A549 (cell line): ENCODE measurements at regions not wholly inside any gene's neighbourhood (a gene's known extent, or its start where the extent isn't known, plus 50 kb on each side); places are given as distances from the start of the nearest gene placed in this dataset.

ENCODE experiments used
- ATAC-seq, 2 experiments: fragments of 200-7000 bp in 1 of 2; fragments of >200 bp in 1 of 2; cut with Nextera tagmentation in 1 of 2; cut with Tn5 transposase in 1 of 2; 3 replicates each; pipeline versions ENCODE4 v1.8.0 to v1.9.1; 2018 to 2020; ENCODE audit warnings: mild to moderate bottlenecking in 1 of 2, moderate library complexity in 1 of 2
- CTCF ChIA-PET: fragments of 300-600 bp; sonication (Branson Sonifier 250); formaldehyde crosslinking; extraction: SDS; loops from one replicate; lab custom pipeline; 2021; ENCODE audit warnings: antibody characterized with exemption, inconsistent platforms; lab: Yijun Ruan, JAX
- POLR2A ChIA-PET: fragments of 350-600 bp; formaldehyde crosslinking; extraction: SDS; loops from one replicate; lab custom pipeline; 2021; ENCODE audit warnings: antibody characterized with exemption, inconsistent platforms; lab: Yijun Ruan, JAX
- DNase-seq, 2 experiments: peaks; one replicate each; pipeline versions ENCODE4 v3.0.0 to v3.0.0-alpha.2; 2011 to 2016; ENCODE audit warnings: low read depth in 1 of 2, low spot score in 1 of 2
- FAIRE-seq: peaks from 2 replicates; lab custom pipeline; 2011; peaks lifted over from hg19 to GRCh38; lab: Jason Lieb, UNC
- H3K27ac ChIP-seq, 2 experiments: fragments of >200 bp; sonication (Bioruptor Twin); formaldehyde crosslinking; 3 replicates each; pipeline ENCODE4 v1.5.1; 2016 to 2017
- H3K4me1 ChIP-seq: fragments of >200 bp; sonication (Bioruptor Twin); formaldehyde crosslinking; 3 replicates; pipeline ENCODE4 v1.6.1; 2016
- H3K4me2 ChIP-seq: fragments of >200 bp; sonication (Bioruptor Twin); formaldehyde crosslinking; 3 replicates; pipeline ENCODE4 v1.6.1; 2016
- H3K4me3 ChIP-seq: fragments of >200 bp; sonication (Bioruptor Twin); formaldehyde crosslinking; 3 replicates; pipeline ENCODE4 v1.5.1; 2016
- H3K9me3 ChIP-seq: fragments of >200 bp; sonication (Bioruptor Twin); formaldehyde crosslinking; 3 replicates; pipeline ENCODE4 v1.6.1; 2016
- BHLHE40 ChIP-seq: IDR thresholded peaks from 2 replicates; pipeline ENCODE4 v1.6.1; 2012; ENCODE audit warnings: low read depth, low read length, inconsistent platforms
- EHF ChIP-seq: fragments of 250-450 bp; sonication (Bioruptor Pico); IDR thresholded peaks from 2 replicates; pipeline ENCODE4 v1.5.0; 2020; ENCODE audit warnings: mild to moderate bottlenecking
- FOSL2 ChIP-seq, 2 experiments: fragments of 450-650 bp in 1 of 2; fragments of >200 bp in 1 of 2; sonication (Bioruptor Twin) in 1 of 2; formaldehyde crosslinking; IDR thresholded peaks; 2 replicates each; pipeline versions ENCODE4 v1.5.0 to v1.6.1; 2016 to 2020; ENCODE audit warnings: mild to moderate bottlenecking in 1 of 2, moderate library complexity in 1 of 2
- GATA3 ChIP-seq: IDR thresholded peaks from 2 replicates; pipeline ENCODE4 v1.6.1; 2012; ENCODE audit warnings: borderline replicate concordance
- HOXA7 ChIP-seq: fragments of 250-450 bp; sonication (Bioruptor Pico); IDR thresholded peaks from 2 replicates; pipeline ENCODE4 v1.5.0; 2020; ENCODE audit warnings: mild to moderate bottlenecking, moderate library complexity
- JUNB ChIP-seq: fragments of >200 bp; sonication (Bioruptor Twin); formaldehyde crosslinking; IDR thresholded peaks from 2 replicates; pipeline ENCODE4 v1.6.1; 2016
- KDM5A ChIP-seq: fragments of 200-600 bp; sonication (generic); IDR thresholded peaks from 2 replicates; pipeline ENCODE4 v1.6.1; 2016; ENCODE audit warnings: antibody characterized with exemption, mild to moderate bottlenecking
- MAZ ChIP-seq: fragments of 150-350 bp; IDR thresholded peaks from 2 replicates; pipeline ENCODE4 v1.6.1; 2014; ENCODE audit warnings: antibody characterized with exemption, low read depth, low read length, borderline replicate concordance
- NPAS2 ChIP-seq: fragments of 250-450 bp; sonication (Bioruptor Pico); IDR thresholded peaks from 2 replicates; pipeline ENCODE4 v1.8.0; 2022; ENCODE audit warnings: mild to moderate bottlenecking, moderate library complexity, borderline replicate concordance
- NR3C1 ChIP-seq: fragments of >200 bp; sonication (Bioruptor Twin); formaldehyde crosslinking; IDR thresholded peaks from 3 replicates; pipeline ENCODE4 v1.6.1; 2017
- RNF2 ChIP-seq: fragments of 200-600 bp; sonication (generic); IDR thresholded peaks from 2 replicates; pipeline ENCODE4 v1.6.1; 2016; ENCODE audit warnings: low read depth, mild to moderate bottlenecking, antibody characterized with exemption, moderate library complexity, borderline replicate concordance
- SREBF2 ChIP-seq: fragments of 450-650 bp; IDR thresholded peaks from 2 replicates; pipeline ENCODE4 v1.6.1; 2014; ENCODE audit warnings: mild to moderate bottlenecking, moderate library complexity
- TFCP2L1 ChIP-seq: fragments of 250-450 bp; sonication (Bioruptor Pico); IDR thresholded peaks from 2 replicates; pipeline ENCODE4 v1.5.0; 2021; ENCODE audit warnings: mild to moderate bottlenecking
- ZC3H11A ChIP-seq: fragments of 450-650 bp; IDR thresholded peaks from 2 replicates; pipeline ENCODE4 v1.6.1; 2014; ENCODE audit warnings: antibody characterized with exemption, mild to moderate bottlenecking
- WGBS: methylation state at CpG from one replicate; pipeline ENCODE4 v1.1.6; 2017; ENCODE audit errors: missing lambda C conversion rate; 5-methylcytosine and 5-hydroxymethylcytosine counted together
- TF ChIP-seq, protein P1 (sequence below): IDR thresholded peaks from 2 replicates; pipeline ENCODE4 v1.6.1; 2012
- TF ChIP-seq, protein P2 (sequence below): fragments of 200-600 bp; sonication (generic); IDR thresholded peaks from 2 replicates; pipeline ENCODE4 v1.6.1; 2016; ENCODE audit warnings: antibody characterized with exemption, mild to moderate bottlenecking, moderate library complexity
- TF ChIP-seq, protein P3 (sequence below): fragments of 450-650 bp; IDR thresholded peaks from 2 replicates; pipeline ENCODE4 v1.6.1; 2014; ENCODE audit warnings: antibody characterized with exemption
- TF ChIP-seq, protein P4 (sequence below): IDR thresholded peaks from 2 replicates; pipeline ENCODE4 v1.6.1; 2012
- TF ChIP-seq, protein P5 (sequence below): fragments of 150-350 bp; IDR thresholded peaks from 2 replicates; pipeline ENCODE4 v1.6.1; 2014; ENCODE audit warnings: low read depth, mild to moderate bottlenecking, low read length

DNA sequence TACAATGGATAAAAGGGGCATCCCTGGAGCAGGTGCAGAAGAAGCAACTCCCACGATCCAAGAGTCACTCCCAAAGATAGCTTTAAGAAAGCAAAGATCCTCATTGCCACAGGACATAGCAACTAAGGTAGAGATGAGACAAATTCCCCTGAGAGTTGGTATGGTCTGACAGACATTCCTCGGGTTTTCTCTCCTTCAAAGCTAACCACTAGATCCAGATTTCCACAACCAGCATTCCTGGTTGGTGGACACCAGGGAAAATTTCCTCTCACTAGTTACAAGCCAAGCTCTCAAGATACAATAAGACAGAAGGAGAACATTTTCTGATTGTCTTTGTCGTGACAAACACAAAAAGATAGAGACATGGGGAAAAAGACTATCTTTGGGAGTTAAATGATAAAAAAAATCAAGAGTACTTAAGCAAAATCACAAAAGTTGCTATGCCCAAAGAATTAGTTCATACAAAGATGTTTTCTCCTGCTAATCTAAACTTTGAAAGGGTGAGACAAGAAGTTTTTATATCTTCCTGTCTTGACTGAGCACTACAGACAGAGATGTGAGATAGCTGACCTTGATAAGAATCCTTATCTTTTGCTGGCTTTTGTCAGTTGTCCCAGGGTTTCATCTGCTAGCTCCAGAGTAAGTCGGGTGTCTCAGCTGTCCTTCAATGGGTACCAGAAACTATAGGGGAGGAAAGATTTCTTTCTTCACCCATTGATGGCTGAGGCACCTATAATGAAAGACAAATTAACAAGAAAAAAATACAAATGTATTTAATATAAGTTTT lies 200.5 kb downstream of the CENPC start (continued):
- TF ChIP-seq, protein P1, sequence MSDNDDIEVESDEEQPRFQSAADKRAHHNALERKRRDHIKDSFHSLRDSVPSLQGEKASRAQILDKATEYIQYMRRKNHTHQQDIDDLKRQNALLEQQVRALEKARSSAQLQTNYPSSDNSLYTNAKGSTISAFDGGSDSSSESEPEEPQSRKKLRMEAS: no peak

DNA sequence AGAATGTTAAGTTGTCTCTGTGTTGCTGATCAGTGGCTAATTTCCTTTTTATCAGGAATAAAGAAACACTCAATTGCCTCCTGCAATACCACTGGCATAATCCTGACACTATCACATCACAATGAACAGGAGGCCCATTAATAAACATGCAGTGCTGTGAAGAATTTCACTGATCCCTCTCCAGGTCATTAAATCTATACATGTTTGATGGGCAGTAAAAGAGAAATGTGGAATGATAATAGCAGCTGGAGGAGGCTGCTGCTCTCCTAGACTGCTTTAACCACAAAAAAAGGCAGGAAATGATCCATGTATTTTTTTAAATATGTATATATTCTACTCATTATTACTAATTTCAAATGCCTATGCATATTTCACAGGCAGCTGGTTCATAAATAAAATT lies 202.1 kb downstream of the CENPC start:
- ATAC-seq: no peak
- CTCF ChIA-PET: no interaction called here
- Histone ChIP-seq H3K4me2 (no peak overlapping the region), H3K4me3 (no peak overlapping the region), H3K9me3 (no peaks in the 10 kb centered on the region), H3K4me1 (no peaks in the 10 kb centered on the region), H3K27ac (no peak overlapping the region)
- FAIRE-seq: no peak
- no peak for DNase-seq
- TF ChIP-seq, protein P2, sequence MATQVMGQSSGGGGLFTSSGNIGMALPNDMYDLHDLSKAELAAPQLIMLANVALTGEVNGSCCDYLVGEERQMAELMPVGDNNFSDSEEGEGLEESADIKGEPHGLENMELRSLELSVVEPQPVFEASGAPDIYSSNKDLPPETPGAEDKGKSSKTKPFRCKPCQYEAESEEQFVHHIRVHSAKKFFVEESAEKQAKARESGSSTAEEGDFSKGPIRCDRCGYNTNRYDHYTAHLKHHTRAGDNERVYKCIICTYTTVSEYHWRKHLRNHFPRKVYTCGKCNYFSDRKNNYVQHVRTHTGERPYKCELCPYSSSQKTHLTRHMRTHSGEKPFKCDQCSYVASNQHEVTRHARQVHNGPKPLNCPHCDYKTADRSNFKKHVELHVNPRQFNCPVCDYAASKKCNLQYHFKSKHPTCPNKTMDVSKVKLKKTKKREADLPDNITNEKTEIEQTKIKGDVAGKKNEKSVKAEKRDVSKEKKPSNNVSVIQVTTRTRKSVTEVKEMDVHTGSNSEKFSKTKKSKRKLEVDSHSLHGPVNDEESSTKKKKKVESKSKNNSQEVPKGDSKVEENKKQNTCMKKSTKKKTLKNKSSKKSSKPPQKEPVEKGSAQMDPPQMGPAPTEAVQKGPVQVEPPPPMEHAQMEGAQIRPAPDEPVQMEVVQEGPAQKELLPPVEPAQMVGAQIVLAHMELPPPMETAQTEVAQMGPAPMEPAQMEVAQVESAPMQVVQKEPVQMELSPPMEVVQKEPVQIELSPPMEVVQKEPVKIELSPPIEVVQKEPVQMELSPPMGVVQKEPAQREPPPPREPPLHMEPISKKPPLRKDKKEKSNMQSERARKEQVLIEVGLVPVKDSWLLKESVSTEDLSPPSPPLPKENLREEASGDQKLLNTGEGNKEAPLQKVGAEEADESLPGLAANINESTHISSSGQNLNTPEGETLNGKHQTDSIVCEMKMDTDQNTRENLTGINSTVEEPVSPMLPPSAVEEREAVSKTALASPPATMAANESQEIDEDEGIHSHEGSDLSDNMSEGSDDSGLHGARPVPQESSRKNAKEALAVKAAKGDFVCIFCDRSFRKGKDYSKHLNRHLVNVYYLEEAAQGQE: no peak
- TF ChIP-seq KDM5A: no peak
- TF ChIP-seq MAZ: no peak
- TF ChIP-seq GATA3: no peak
- TF ChIP-seq ZC3H11A: no peak
- TF ChIP-seq, protein P3, sequence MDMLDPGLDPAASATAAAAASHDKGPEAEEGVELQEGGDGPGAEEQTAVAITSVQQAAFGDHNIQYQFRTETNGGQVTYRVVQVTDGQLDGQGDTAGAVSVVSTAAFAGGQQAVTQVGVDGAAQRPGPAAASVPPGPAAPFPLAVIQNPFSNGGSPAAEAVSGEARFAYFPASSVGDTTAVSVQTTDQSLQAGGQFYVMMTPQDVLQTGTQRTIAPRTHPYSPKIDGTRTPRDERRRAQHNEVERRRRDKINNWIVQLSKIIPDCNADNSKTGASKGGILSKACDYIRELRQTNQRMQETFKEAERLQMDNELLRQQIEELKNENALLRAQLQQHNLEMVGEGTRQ: no peak
- no peak for TF ChIP-seq BHLHE40
- TF ChIP-seq SREBF2: no peak
- TF ChIP-seq NPAS2: no peak
- no peak for TF ChIP-seq FOSL2 (IDR thresholded peaks at IDR 0.05)
- no peak for TF ChIP-seq FOSL2 (CRISPR knock-in tag; IDR thresholded peaks at IDR 0.05)
- TF ChIP-seq RNF2: no peak
- TF ChIP-seq, protein P4, sequence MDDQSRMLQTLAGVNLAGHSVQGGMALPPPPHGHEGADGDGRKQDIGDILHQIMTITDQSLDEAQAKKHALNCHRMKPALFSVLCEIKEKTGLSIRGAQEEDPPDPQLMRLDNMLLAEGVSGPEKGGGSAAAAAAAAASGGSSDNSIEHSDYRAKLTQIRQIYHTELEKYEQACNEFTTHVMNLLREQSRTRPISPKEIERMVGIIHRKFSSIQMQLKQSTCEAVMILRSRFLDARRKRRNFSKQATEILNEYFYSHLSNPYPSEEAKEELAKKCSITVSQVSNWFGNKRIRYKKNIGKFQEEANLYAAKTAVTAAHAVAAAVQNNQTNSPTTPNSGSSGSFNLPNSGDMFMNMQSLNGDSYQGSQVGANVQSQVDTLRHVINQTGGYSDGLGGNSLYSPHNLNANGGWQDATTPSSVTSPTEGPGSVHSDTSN: no peak
- no peak for TF ChIP-seq NR3C1
- TF ChIP-seq HOXA7 (CRISPR knock-in tag): no peak
- TF ChIP-seq TFCP2L1 (CRISPR knock-in tag): no peak
- TF ChIP-seq, protein P1: no peak
- POLR2A ChIA-PET: no interaction called here

DNA sequence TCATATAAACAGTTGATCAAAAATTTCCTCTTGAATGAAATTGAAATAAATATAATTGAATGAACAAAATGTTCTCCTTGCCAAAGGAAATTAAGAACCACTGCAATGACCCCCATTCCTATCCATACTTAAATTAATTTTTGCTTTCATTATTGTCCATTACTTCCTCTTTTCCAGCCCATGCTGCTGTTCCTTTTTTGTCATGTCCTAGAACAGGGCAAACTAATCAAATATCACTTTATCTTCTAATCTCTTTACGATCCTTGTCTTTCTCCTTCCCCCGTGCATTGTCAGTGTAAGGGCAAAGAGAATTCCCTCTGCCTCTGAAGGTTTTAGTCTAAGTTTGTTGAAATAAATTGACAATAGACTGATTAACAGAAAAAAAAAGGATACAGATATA lies 203.0 kb downstream of the CENPC start:
- no peak for TF ChIP-seq FOSL2 (IDR thresholded peaks at IDR 0.05)
- TF ChIP-seq FOSL2 (CRISPR knock-in tag; IDR thresholded peaks at IDR 0.05): no peak
- no peak for TF ChIP-seq EHF (CRISPR knock-in tag)
- TF ChIP-seq, protein P5, sequence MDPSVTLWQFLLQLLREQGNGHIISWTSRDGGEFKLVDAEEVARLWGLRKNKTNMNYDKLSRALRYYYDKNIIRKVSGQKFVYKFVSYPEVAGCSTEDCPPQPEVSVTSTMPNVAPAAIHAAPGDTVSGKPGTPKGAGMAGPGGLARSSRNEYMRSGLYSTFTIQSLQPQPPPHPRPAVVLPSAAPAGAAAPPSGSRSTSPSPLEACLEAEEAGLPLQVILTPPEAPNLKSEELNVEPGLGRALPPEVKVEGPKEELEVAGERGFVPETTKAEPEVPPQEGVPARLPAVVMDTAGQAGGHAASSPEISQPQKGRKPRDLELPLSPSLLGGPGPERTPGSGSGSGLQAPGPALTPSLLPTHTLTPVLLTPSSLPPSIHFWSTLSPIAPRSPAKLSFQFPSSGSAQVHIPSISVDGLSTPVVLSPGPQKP: no peak
- TF ChIP-seq MAZ: no peak
- TF ChIP-seq JUNB: no peak
- no peak for DNase-seq
- ChIA-PET CTCF (no interaction called here), POLR2A (no interaction called here)
- 37% methylated on average over 2 of the region's 2 CpGs for WGBS
- Histone ChIP-seq H3K4me3 (no peak overlapping the region), H3K4me2 (no peak overlapping the region), H3K27ac (no peak overlapping the region), H3K4me1 (no peaks in the 10 kb centered on the region), H3K9me3 (no peaks in the 10 kb centered on the region)
- FAIRE-seq: no peak
- ATAC-seq: no peak
